K562 (cell line): ENCODE measurements at regions not wholly inside any gene's neighbourhood (a gene's known extent, or its start where the extent isn't known, plus 50 kb on each side); places are given as distances from the start of the nearest gene placed in this dataset.

Source experiments
- ATAC-seq: fragments of 200-7000 bp; cut with Tn5 transposase; 3 replicates; pipeline ENCODE4 v1.9.1; 2020; ENCODE audit warnings: moderate library complexity
- BruUV-seq: library from RNA; stranded (reverse); fragments of 400-500 nt; replicated peaks from 2 replicates; lab custom pipeline; 2021; lab: Mats Ljungman, UMichigan
- CTCF ChIA-PET: fragments of 300-600 bp; formaldehyde crosslinking; extraction: SDS; loops from one replicate; lab custom pipeline; 2021; ENCODE audit warnings: low intra/inter-chr PET ratio; lab: Yijun Ruan, JAX
- POLR2A ChIA-PET: fragments of 300-600, 350-650 bp; sonication (Branson Sonifier 250); formaldehyde crosslinking; extraction: SDS; loops from one replicate; lab custom pipeline; 2021; ENCODE audit warnings: antibody characterized with exemption, inconsistent platforms; lab: Yijun Ruan, JAX
- DNase-seq, 4 experiments: peaks; one replicate each; pipeline versions ENCODE4 v3.0.0 to v3.0.0-alpha.2; 2011 to 2018; ENCODE audit warnings: low spot score in 3 of 4, mixed read lengths in 3 of 4; ENCODE audit errors: extremely low read depth in 1 of 4
- FAIRE-seq: peaks from 2 replicates; lab custom pipeline; 2011; peaks lifted over from hg19 to GRCh38; lab: Jason Lieb, UNC
- H2AFZ ChIP-seq: 2 replicates; pipeline ENCODE4 v1.6.0; 2011; ENCODE audit warnings: low read depth, low read length, control low read depth, inconsistent platforms
- H3K27ac ChIP-seq: fragments of 200-600 bp; 3 replicates; pipeline ENCODE4 v1.8.0; 2011; ENCODE audit warnings: low read depth, mild to moderate bottlenecking, control low read depth, inconsistent platforms, low read length, moderate library complexity, mixed read lengths; ENCODE audit errors: extremely low read depth
- H3K27me3 ChIP-seq, 2 experiments: fragments of 300-600 bp in 1 of 2; 2 replicates in 1 of 2; 3 replicates in 1 of 2; pipeline versions ENCODE4 v1.6.0 to v1.8.0; 2011; ENCODE audit warnings: inconsistent platforms in 2 of 2, low read length in 2 of 2, mild to moderate bottlenecking in 1 of 2, mixed read lengths in 1 of 2, moderate library complexity in 1 of 2; ENCODE audit not compliant: control insufficient read depth in 2 of 2, insufficient read depth in 2 of 2
- H3K36me3 ChIP-seq: fragments of 300-600 bp; 3 replicates; pipeline ENCODE4 v1.8.0; 2011; ENCODE audit warnings: mild to moderate bottlenecking, low read length, inconsistent platforms; ENCODE audit not compliant: control insufficient read depth, insufficient read depth
- H3K4me1 ChIP-seq, 2 experiments: fragments of 200-600 bp in 1 of 2; replicated peaks in 1 of 2; 2 replicates in 1 of 2; 3 replicates in 1 of 2; pipeline versions ENCODE4 v1.5.1 to v1.8.0; 2011; ENCODE audit warnings: inconsistent platforms in 2 of 2, low read length in 2 of 2, mild to moderate bottlenecking in 1 of 2, mixed read lengths in 1 of 2, moderate library complexity in 1 of 2; ENCODE audit not compliant: control insufficient read depth in 2 of 2, insufficient read depth in 2 of 2
- H3K4me2 ChIP-seq: 2 replicates; pipeline ENCODE4 v1.6.1; 2011; ENCODE audit warnings: low read length, control low read depth, inconsistent platforms, mixed read lengths; ENCODE audit not compliant: insufficient read depth
- H3K4me3 ChIP-seq: fragments of 200-600 bp; sonication (generic), shearing (Covaris generic); 2 replicates; pipeline ENCODE4 v1.5.1; 2016; ENCODE audit warnings: control low read depth, inconsistent platforms
- H3K79me2 ChIP-seq: fragments of 200-600 bp; 3 replicates; pipeline ENCODE4 v1.8.0; 2011; ENCODE audit warnings: low read length, inconsistent platforms; ENCODE audit not compliant: control insufficient read depth, insufficient read depth
- H3K9ac ChIP-seq, 2 experiments: 2 replicates each; pipeline versions ENCODE4 v1.6.0 to v1.6.1; 2011; ENCODE audit warnings: low read depth in 2 of 2, low read length in 2 of 2, control low read depth in 1 of 2, inconsistent platforms in 1 of 2, mild to moderate bottlenecking in 1 of 2, mixed read lengths in 1 of 2; ENCODE audit not compliant: insufficient read depth in 1 of 2
- H3K9me1 ChIP-seq: one replicate; pipeline ENCODE4 v1.6.0; 2011; ENCODE audit warnings: inconsistent platforms, mild to moderate bottlenecking, low read length, moderate library complexity; ENCODE audit not compliant: control insufficient read depth, insufficient read depth
- H3K9me3 ChIP-seq: replicated peaks from 2 replicates; pipeline ENCODE4 v1.5.1; 2011; ENCODE audit warnings: low read depth, low read length, inconsistent platforms; ENCODE audit not compliant: control insufficient read depth, insufficient read depth
- H4K20me1 ChIP-seq: replicated peaks from 2 replicates; pipeline ENCODE4 v1.6.1; 2011; ENCODE audit warnings: low read length, inconsistent platforms, mixed read lengths; ENCODE audit not compliant: control insufficient read depth, insufficient read depth
- ATF3 ChIP-seq, 2 experiments: fragments of 450-650 bp in 1 of 2; sonication (generic) in 1 of 2; formaldehyde crosslinking in 1 of 2; IDR thresholded peaks in 1 of 2; conservative IDR thresholded peaks in 1 of 2; 2 replicates each; pipeline versions ENCODE4 v1.6.1 to v1.8.1; 2016 to 2023; ENCODE audit warnings: mild to moderate bottlenecking in 2 of 2, moderate library complexity in 2 of 2, inconsistent platforms in 1 of 2, missing genetic modification reagents in 1 of 2
- CBFB ChIP-seq: sonication (generic); formaldehyde crosslinking; IDR thresholded peaks from 2 replicates; pipeline ENCODE4 v1.4.0; 2020; ENCODE audit warnings: mild to moderate bottlenecking, missing genetic modification reagents
- CXXC5 ChIP-seq: fragments of 250-450 bp; sonication (Bioruptor Pico); IDR thresholded peaks from 2 replicates; pipeline ENCODE4 v1.8.0; 2022; ENCODE audit warnings: inconsistent platforms, mild to moderate bottlenecking, moderate library complexity
- FOXK2 ChIP-seq, 2 experiments: fragments of 450-650 bp; IDR thresholded peaks in 1 of 2; conservative IDR thresholded peaks in 1 of 2; 2 replicates each; pipeline ENCODE4 v1.6.1; 2016; ENCODE audit warnings: low read depth in 2 of 2, mild to moderate bottlenecking in 1 of 2
- HBP1 ChIP-seq: fragments of 450-650 bp; formaldehyde crosslinking; IDR thresholded peaks from 2 replicates; pipeline ENCODE4 v1.4.0; 2022; ENCODE audit warnings: missing genetic modification characterization
- IRF9 ChIP-seq: fragments of 450-650 bp; IDR thresholded peaks from 2 replicates; pipeline ENCODE4 v1.6.1; 2016; ENCODE audit warnings: missing biosample characterization, missing genetic modification characterization
- NCOA4 ChIP-seq: fragments of 450-650 bp; IDR thresholded peaks from 2 replicates; pipeline ENCODE4 v1.6.1; 2018; ENCODE audit warnings: mild to moderate bottlenecking; ENCODE audit not compliant: partially characterized antibody
- OTX1 ChIP-seq: fragments of 450-650 bp; formaldehyde crosslinking; IDR thresholded peaks from 2 replicates; pipeline ENCODE4 v1.4.0; 2022; ENCODE audit warnings: mild to moderate bottlenecking
- SLC30A9 ChIP-seq: fragments of 250-450 bp; sonication (Bioruptor Pico); IDR thresholded peaks from 2 replicates; pipeline ENCODE4 v1.8.0; 2022; ENCODE audit warnings: mild to moderate bottlenecking, moderate library complexity
- TAF9B ChIP-seq: fragments of 450-650 bp; IDR thresholded peaks from 2 replicates; pipeline ENCODE4 v1.6.1; 2018; ENCODE audit warnings: mild to moderate bottlenecking; ENCODE audit not compliant: partially characterized antibody
- WGBS: fragments of 100-300 bp; shearing (Covaris generic); methylation state at CpG from one replicate; pipeline ENCODE4 v1.1.6; 2016; ENCODE audit warnings: low coverage, mixed read lengths; ENCODE audit not compliant: insufficient coverage; ENCODE audit errors: missing lambda C conversion rate; 5-methylcytosine and 5-hydroxymethylcytosine counted together
- in situ Hi-C: fragments of 300-500 bp; cut with MboI; formaldehyde crosslinking; loops from 4 replicates; pipeline ENCODE4 v1.15.0; 2018; ENCODE audit warnings: inconsistent platforms, mixed read lengths
- intact Hi-C: fragments of 100-400 bp; cut with micrococcal nuclease; formaldehyde crosslinking; loops from 2 replicates; pipeline ENCODE4 v1.14.2; 2022

GRCh38 chr4:17098401-17098800, 200.0 kb upstream of the LDB2 start:
- H3K27me3 ChIP-seq, result no peaks in the 10 kb centered on the region
- H4K20me1 ChIP-seq, result no peaks in the 10 kb centered on the region
- intact Hi-C loops, result loop anchor here (10.0 kb wide), 1 partner anchor 226 kb away; no protein-coding TSS in a partner anchor
- POLR2A ChIA-PET, result no interaction called here
- TF ChIP-seq NCOA4, result no peak
- no peak for TF ChIP-seq OTX1
- TF ChIP-seq IRF9 (tag), result no peak
- no peak for TF ChIP-seq SLC30A9 (CRISPR knock-in tag)
- no peak for TF ChIP-seq FOXK2 (conservative IDR thresholded peaks at IDR 0.05 in 1 of 2, IDR thresholded peaks at IDR 0.05 in 1 of 2; ENCODE audit: low read depth in 2 of 2)
- TF ChIP-seq, all 486 proteins: peak for 0
- Histone ChIP-seq H3K27ac (no peak overlapping the region), H3K9ac (no peak overlapping the region), H3K4me2 (no peak overlapping the region), H2AFZ (no peak overlapping the region), H3K36me3 (no peaks in the 10 kb centered on the region), H3K4me3 (no peak overlapping the region), H3K9me1 (no peaks in the 10 kb centered on the region), H3K4me1 (no peaks in the 10 kb centered on the region), H3K9me3 (no peaks in the 10 kb centered on the region), H3K79me2 (no peaks in the 10 kb centered on the region)
- DNase-seq (no peak), ATAC-seq (no peak), FAIRE-seq (no peak)
- no TSS peak for BruUV-seq
- CTCF ChIA-PET, result no interaction called here
- WGBS, result 0% methylated on average over 4 of the region's 4 CpGs
- in situ Hi-C loops, result no loop called here

- TF ChIP-seq ATF3 (IDR thresholded peaks at IDR 0.05) (no peak), ATF3 (CRISPR knock-in tag; conservative IDR thresholded peaks at IDR 0.05) (no peak), TAF9B (no peak), FOXK2 (conservative IDR thresholded peaks at IDR 0.05 in 1 of 2, IDR thresholded peaks at IDR 0.05 in 1 of 2; ENCODE audit: low read depth in 2 of 2) (no peak), CXXC5 (CRISPR knock-in tag) (no peak), HBP1 (no peak), CBFB (no peak)
- Histone ChIP-seq H3K4me1 (no peaks in the 10 kb centered on the region), H3K4me2 (no peak overlapping the region), H4K20me1 (no peaks in the 10 kb centered on the region), H3K9ac (no peak overlapping the region), H3K27ac (no peak overlapping the region), H3K36me3 (no peaks in the 10 kb centered on the region), H3K9me1 (no peaks in the 10 kb centered on the region), H2AFZ (no peak overlapping the region), H3K4me3 (no peak overlapping the region), H3K79me2 (no peaks in the 10 kb centered on the region), H3K9me3 (no peaks in the 10 kb centered on the region), H3K27me3 (no peaks in the 10 kb centered on the region)
- ChIA-PET POLR2A (no interaction called here), CTCF (no interaction called here)
- FAIRE-seq, result no peak
- DNase-seq, result no peak
- in situ Hi-C loops (no loop called here), intact Hi-C loops (loop anchor here (10.0 kb wide), 1 partner anchor 227 kb away; no protein-coding TSS in a partner anchor)
- no peak for ATAC-seq
- no TSS peak for BruUV-seq
- WGBS, result 8% methylated on average over 1 of the region's 1 CpG
Observed at GRCh38 chr4:17097362-17097761, 198.9 kb upstream of the LDB2 start.
